NCI-H748 (cell line): ENCODE measurements at regions not wholly inside any gene's neighbourhood (a gene's known extent, or its start where the extent isn't known, plus 50 kb on each side); places are given as distances from the start of the nearest gene placed in this dataset.

Experiments used
- DNase-seq: peaks from one replicate; lab custom pipeline; 2025; ENCODE audit not compliant: unreplicated experiment; lab: John Stamatoyannopoulos, UW

DNA sequence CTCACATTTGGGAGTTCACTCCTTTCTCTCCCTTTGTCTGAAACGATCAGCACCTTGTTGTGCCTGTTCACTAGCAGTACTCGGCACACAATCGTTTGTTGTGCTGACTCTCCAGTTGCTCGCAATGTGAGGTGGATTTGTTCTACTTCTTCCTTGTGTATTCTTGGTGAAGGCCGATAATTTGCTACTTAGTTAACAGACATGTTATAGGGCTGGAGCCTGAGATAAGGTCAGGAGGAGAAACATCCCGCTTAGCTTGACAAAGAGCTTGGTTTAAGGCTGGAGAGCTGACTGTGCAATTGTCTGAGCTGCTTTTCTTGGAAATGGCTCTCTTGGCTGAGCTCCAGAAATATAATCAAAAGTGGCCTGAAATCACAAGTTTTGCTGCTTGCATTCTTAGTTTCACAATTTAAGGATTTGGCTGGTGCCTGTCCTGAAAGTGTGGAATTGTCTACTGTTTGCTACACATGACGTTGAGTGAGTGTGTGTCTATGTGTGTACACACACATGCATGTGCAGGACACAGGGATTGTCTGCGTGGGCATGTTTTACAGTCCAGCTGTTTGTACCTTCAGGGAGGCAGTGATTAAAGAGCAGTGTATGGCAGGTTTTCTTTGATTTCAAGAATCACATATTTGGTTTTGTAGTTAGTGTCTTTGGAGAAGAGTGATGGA lies 77.7 kb downstream of the ARF6 start:
- peak; percentile 28 for DNase-seq

DNA sequence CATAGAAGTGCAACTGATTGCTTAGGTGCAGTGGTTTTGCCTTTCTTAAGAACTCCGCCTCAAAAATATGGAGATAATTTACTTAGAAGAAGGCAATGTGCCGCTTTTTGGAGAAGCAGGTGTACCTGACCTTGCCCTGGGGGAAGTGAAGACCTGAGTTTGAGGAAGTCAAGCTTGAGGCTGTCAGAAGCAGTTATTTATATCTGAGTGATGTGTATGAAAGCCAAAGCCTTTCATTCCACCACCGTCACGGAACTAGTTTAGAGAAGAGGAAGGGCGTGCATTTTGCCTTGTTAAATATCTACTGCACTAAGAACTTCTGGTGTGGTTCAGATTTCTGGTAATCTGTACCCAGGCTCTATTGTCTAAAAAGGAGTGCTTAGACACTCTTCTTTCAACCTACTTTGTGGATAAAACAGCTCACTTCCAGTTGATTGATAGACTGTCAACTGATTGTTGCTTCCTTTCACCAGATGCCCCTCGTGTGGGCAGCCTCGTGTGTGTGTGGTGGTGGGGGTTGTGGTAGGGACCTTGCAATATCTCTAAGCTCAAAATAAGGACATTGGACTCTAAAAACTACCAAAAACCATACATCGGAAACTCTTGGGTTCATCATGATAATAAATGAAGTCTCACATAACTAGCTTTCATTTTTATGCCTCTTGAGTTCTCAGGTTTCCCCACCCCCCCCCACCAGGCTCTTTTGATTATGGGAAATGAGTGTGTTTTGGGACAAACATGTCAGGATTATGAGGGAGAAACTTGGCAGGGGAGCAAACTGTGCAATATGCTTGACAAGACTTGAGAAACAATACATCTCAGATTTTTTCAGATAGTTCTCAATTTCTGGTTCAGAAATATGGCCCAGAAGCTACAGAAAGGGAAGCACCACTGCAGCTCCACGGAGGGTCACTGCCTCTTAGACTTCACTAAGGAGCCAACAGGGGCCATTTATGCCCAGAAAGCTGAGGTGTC lies 78.6 kb downstream of the ARF6 start:
- DNase-seq = peak; percentile 45

DNA sequence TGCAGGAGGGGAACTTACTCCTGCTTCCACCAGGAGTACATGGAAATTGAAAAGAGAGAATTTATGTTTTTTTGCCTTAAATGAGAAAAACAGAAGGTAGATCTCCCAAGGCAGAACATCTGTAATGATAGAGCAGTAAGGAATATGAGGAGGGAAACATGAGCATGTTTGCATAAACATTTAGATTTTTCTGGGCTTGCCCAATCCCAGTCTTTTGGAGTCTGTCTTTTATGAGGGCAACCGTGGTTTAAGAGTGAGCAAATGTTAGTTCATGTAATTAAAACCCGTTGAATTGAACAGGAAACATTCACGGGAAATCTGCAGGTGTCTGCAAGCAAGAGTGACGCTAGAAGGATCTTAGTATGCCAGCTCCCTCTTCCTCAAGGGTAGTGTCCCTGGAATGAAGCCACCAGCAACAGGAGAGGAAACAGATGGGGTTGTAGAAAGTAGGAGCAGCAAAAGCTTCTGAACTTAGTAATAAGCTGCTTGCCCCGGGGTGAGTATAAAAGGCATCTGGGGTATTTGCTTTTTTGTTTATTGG lies 79.3 kb downstream of the ARF6 start:
- peak; percentile 81 for DNase-seq

DNA sequence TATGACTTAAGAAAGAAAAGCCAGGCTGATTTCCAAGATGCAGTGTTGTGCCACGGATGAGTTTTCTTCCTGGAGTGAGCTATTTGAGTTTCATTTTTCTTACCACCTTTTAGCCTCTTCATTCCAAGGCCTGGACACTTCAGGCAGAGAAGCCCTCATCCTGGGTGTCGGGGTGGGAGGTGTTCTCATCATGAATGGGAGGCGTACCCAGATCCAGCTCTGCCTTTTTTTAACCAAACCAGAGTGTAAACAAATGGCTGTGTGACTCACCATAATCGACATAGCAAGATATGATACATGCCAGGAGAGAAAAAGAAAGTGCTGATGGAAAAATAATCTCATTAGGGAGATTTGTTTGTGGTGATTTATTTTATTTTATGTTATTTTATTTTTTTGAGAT lies 79.9 kb downstream of the ARF6 start:
- peak; percentile 50 for DNase-seq

DNA sequence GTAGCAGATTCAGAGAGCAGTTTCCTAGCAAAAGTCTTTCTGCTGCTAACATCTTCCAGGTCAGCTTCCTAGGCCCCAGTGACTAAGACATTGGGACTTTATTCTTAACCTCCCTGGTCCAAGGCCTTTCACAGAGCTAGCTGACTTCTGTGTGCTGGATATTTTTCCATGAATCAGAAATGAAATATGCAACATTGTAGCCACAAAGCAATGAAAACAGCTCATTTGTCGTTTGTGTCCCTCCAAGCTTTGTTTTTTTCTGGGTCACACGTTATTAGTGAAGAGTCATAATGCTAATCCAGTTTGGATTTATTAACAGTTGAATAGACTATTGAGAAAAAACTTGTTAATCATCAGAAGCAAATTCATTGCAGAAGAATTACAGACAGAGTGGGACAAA lies 82.4 kb downstream of the ARF6 start:
- no peak for DNase-seq

DNA sequence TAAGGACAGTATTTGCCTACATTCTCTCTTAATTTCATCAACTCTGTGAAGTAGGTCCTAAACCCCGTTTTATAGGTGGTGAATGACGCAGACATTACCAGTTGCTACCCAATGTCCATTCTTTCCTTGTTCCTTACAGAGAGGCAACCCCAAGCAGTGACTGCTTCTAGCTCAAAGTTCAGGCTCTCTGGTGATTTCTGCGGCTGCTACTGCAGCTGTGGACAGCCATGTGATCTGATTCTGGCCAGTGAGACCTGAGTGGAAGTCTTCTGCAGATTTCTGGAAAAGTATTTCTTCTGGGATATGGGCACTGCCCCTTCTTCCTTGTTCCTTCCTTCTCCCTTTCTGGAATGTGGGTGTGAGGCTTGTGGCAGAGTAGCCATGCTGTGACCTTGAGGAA lies 82.9 kb downstream of the ARF6 start:
- no peak for DNase-seq

DNA sequence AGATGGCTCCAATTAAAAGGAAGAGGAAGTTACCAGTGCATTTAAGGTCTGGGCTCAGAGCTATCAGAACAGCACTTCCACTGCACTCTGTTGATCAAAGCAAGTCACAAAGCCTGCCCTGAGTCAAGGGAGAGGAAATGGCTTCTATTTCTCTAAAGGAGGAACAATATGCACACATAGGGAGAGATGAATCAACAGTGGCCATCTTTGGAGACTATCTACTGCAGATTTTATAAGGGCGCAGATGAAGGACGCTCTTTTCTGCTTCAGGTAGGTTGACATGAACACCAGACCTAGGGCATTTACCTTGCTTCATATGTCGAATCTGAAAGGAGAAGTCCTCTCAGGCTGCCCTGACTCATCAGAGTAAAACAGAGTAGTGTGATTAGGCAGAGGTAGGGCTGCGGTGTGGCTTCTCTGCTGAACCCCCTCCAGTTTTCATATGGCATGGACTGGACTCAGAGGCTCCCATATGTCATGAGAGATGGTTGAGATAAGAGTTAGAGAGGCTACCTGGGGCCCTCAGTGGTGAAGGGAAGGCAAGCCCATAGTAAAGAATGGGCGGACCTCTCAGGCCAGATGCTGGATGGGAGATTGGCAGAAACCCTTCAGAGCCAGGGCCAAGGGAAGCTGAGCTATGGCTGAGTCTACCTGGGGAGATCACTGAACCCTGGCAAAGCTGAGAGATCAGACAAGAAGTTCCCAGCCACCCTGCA lies 84.4 kb downstream of the ARF6 start:
- no peak for DNase-seq

DNA sequence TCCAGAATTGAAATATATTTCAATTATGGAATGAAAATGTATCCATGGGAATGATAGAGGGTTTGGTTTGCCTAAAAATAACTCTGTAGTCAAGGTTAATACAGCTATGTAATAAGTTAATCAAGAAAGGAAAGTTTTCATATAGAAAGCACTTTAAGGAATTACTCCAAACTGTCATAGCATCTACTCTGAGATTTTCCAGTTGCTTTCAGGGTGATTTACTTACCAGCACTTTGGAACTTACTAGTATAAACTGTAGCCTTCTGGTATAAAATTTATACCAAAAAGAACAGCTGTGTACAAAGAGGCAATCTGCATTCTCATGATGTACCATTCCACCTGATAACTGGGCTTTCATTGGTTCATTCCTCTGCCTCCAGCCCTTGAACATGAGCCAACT lies 87.1 kb downstream of the ARF6 start:
- no peak for DNase-seq

DNA sequence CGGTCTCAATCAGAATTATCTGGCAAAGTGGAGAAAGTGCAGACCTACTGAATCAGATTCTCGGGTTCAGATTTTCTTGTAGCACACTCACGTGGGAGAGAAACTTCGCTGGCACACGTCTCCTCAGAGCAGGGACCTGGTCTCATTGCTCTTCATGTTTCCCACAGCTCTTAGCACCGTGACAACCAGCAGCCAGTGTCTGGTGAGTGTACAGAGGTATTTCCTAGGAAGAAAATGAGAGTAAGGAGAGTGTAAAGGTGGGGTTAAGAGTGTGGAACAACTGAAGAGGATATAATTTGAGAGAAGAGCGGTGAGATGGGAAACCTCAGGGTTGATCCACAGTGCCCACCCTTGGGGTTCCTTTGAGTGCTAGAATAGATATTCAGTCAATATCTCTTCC lies 89.2 kb downstream of the ARF6 start:
- no peak for DNase-seq

DNA sequence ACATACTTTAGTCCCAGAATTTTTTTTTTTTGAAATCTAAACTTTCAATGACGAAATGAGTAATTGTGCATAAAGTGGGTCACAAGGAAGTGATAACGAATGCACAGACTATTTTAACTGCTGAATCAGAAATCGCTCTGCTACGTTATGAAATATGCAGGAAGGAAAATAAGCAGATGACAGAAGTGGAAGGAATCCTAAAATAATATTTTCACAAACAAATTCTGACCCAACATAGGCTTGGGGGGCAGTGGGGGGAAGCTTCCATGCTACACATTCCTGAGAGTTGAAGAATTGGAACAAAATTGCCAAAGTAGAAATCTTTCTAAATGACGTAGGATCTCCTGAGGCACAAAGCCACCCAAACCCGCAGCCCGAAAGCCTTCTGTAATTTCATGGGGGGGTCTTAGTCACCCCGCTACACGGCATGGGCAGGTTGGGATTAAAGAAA lies 89.6 kb downstream of the ARF6 start:
- DNase-seq = no peak

DNA sequence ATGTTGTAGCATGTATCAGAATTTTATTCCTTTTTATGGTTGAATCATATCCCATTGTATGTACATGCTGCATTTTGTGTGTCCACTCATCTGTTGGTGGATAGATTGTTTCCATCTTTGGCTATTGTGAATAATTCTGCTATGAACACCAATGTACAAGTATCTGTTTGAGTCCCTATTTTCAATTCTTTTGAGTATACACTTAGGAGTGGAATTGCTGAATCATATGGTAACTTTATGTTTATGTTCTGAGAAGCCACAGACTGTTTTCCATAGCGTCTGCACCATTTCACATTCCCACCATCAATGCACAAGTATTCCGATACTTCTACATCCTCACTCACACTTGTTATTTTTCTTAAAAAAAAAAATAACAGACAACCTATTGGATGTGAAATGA lies 91.5 kb downstream of the ARF6 start:
- DNase-seq = no peak

DNA sequence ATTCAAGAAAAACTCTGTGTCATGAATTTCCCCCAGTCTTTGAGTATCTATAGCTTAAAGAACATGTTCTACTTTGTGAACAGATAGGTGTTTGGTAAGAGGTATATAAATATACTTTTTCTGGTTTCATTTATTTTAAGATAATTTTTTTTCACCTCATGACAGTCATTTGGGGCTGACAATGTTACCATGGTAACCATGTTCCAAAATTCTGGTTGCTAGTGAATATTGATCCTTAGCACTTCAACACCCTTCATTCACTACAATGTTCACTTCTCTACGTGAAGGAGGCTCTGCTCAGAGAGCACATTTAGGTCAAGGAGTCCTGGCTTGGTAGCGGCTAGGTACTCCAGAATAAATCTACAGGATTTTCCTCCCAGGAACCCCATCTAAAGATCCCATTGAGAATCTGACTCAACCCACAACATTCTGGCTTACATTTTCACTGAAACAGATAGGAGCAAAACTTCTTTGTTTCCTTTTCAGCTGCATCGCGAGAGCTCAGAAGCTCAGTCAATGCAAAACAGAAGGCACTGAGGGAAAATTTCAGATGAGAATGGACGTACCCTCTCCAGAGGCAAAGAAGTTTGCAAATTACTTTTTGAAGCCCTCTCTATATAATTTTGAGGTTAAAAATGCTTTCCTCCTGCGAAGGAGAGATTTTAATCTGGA lies 93.6 kb downstream of the ARF6 start:
- DNase-seq = no peak

DNA sequence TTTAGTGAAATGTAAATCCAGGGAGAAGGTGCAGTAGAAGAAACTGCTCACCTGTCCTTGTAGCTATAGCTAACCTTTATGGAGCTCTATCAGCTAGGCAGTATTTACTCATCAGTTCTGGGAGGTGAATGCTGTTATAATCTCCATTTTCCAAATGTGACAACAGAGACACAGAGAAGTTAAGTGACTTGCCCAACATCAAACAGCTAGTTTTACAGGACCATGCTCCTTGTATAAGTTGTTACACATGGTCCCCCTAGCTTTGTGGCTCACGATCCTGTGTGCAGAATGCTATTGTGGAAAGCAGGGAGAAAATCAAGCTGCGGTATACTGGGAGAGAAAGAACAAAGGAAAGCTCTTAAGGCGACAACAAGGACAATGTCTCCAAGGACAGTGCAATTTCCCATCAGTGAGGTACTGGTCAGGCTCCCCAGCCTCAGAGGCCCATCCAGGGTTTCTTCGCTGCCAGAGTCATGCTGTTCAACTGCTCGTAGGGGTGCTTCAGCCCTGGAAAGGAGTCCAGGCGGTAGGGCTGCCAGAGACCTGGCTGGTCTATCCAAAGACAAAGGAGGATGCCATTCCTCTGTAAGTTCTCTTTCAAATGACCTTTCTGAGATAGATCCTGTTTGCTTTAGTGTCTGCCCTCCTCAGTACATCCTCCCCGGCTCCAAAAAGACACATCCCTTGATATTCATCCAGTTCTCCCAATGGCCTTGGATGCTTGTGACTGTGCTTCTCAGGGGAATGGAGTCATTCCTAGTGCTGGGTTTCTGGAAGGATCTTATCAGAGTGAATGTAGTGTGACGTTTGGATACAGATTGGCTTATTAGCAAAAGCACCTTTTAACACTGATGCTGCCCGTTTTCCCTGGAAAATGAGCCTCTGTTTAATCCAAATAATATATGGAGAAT lies 95.5 kb downstream of the ARF6 start:
- DNase-seq = no peak

DNA sequence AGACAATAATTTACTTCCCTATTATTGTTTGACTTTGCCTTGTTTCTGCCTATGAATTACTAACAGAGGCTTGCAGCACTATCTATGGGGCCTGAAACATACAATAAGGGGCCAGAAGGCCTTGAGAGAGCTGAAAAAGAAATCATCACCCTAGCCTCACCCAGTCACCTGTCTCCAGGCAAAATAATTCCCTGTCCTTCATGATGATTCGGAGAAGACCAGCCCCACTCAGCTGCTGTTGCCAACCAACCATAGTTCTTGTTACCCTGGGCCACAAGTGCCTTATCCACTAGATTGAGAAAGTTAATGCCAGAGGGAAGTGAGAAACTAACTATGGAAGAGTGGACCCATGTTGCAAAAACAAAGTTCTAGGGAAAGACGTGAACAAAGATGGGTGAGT lies 97.1 kb downstream of the ARF6 start:
- DNase-seq = no peak

DNA sequence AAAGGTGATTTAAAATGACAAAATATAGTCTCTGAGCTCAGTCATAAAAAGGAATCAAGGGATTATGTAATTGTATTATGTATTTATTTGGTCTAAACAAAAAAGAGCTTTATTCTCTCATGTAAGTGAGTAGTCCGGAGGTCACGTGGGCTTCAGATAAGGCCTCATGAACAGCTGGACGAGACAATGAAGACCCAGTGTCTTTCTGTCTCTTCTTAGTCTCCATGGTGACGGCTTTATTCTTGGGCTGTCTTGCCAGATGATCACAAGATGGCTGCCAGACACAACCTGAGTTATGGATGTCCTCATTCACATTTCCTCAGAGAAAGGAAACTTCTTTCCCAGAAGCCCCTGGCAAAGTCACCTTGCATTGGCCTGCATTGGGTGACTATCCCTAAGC lies 98.6 kb downstream of the ARF6 start:
- DNase-seq = no peak

DNA sequence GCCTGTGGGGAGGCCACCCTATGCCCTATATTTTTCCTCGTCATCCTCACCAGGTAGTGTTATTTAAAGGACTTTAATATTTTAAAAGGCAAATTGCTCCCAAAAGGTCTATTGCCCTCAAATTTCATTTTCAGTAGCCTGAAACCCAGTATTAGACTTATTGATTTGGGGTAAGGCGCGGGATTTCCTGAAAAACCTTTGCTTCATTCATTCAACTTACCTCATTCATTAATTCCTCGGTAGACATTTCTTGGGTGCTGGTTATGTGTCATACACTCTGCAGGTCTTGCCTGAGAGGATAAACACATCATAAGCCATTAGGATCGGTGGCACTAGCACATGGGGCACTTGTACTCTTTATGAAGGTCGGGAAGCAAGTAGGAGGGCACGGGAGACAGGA lies 99.2 kb downstream of the ARF6 start:
- no peak for DNase-seq

DNA sequence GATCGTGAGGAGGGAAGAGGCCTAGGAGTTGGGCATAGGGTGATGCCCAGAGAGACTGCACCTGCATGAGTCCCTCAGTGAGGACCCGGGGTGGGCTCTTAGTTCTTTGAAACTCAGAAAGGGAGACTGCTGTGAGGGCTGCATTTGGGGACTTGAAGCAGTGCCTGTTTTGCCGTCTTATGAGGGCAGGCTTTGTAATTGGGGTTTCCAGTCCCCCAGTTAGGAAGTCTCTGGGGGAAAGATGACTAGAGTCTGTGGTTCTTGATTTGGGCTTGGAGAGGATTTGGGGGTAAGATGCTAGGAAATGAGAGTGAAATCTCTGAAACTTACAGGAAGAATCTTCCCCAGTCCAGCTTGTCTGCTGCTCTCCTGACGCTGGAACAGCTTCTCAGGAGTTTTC lies 99.6 kb downstream of the ARF6 start:
- no peak for DNase-seq

DNA sequence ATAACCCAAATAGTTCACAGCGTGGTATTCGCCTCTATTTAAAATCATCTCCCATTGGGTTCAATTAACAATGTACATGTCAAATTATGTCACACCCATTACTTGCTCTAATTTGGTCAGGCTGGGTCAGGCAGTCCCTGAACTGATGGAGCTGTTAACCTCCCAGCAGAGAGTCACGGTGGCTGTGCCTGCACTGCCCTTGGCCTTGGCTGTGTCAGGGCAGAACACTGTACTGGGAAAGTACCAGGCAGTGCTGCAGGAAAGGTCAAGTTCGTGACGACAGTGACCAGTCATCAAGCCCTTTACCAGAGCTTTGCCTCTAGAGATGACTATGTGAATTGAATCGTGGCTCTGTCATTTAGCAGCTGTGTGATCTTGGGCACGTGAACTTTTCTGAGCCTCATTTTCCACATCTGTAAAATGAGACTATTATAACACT lies 100.0 kb downstream of the ARF6 start:
- no peak for DNase-seq

DNA sequence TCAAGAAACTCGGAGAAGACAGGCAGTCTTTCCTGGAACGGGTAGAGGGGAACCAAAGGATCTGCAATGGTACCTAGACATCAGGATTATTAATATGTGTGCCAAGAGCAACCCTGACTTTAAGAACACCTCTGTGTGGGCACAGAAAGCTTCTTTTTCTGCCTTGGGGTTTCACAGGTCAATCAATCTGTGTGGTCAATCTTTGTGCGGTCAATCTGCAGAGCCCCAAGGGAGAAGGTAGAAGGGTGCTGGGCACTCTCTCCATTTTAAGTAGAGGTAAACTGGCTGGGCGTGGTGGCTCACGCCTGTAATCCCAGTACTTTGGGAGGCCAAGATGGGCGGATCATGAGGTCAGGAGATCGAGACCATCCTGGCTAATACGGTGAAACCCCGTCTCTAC lies 100.7 kb downstream of the ARF6 start:
- DNase-seq = no peak
